ENCODE measurements at regions not wholly inside any gene's neighbourhood (a gene's known extent, or its start where the extent isn't known, plus 50 kb on each side); places are given as distances from the start of the nearest gene placed in this dataset.

DNA sequence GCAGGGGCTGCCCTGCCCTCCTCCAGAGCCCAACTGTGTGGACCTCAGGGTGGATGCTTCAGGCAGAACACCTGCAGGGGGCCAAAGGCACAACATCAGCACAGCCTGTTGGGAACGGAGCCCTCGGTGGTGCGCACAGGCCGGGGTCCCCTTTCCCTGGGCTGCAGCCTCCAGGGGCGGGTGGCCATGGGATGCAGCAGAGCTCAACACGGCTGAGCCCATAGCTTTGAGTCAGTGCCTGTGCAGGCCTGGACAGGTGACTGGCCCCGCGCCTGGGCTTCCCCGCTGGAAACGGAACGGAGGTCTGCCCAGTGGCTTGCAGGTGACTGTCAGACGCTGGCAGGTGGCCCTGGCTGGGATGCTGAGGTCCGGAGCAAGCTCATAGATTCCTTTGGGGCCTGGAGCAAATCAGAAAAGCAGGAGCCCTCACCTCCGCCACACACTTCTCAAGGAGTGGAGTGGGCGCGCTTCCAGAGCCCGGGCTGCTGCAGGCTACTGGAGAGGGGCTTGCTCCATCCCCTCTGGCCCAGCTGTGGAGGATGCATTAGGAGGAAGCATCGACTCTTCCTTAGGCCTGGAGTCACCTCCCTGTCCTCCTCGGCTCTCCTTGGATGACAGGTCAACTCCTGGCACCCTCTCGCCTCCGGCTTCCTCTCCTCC is 69.8 kb upstream of the RNU6ATAC start:
- Histone ChIP-seq H3K36me3 (no peaks in the 10 kb centered on the region), H3K4me1 (no peaks in the 10 kb centered on the region), H3K27me3 (peaks cover 55% of the 10 kb centered on the region), H3K27ac (no peak overlapping the region), H3K9me3 (replicated peaks) (no peaks in the 10 kb centered on the region), H3K4me3 (no peak overlapping the region)
- DNase-seq, result no peak

DNA sequence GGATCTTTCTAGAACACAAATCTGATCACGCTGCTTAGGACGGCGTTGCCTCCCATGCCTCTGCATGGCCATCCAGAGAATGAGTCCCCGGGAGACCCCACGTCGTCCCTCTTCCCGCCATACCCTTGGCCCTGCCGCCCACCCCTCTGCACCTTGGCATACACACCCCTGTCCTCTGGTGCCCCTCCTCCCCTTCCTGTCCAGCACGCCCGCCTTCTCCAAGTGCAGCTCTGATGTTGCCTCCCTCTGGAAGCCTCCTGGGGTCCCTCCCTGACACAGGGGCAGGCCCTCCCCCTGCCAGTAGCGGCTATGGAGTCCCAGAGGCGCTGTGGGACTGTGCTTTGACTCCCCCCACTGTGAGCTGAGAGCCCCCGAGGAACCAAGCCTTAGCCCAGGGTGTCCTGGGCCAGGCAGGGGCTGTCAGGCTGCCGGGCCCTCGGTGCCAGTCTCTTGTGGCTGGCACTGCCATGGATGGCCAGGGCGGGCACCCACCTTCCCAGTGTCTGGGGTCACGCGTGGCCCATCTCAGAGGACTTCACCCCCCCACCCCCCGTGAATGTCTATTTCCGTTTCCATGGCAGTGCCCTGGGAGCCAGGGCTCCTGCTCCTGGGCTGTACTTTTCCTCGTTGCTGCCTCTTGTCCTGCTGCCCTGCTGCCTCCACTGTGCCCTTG is 70.5 kb upstream of the RNU6ATAC start:
- H3K36me3 ChIP-seq, result no peaks in the 10 kb centered on the region
- DNase-seq, result no peak
- no peaks in the 10 kb centered on the region for H3K9me3 ChIP-seq (replicated peaks)
- no peak overlapping the region for H3K27ac ChIP-seq
- H3K4me1 ChIP-seq, result no peaks in the 10 kb centered on the region
- H3K4me3 ChIP-seq, result no peak overlapping the region
- H3K27me3 ChIP-seq, result peaks cover 55% of the 10 kb centered on the region

DNA sequence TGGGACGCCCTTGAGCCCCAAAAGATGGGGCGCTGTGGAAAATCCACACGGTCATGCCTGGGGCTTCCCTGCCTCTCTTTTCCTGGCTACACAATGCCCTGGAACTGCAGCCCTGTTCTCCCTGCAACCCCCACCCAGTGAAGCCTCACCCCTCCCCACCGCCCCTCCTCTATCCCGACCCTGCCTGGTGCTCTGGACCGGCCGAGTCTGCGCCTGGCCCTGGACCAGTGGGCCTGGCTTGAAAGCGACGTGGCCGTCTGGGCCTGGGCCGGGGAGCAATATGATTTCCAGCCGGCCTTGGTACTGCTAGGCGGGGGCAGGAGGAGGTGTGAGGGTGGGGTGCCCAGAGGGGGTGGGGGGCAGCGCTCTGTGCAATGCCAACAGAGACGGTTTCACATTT is 71.0 kb upstream of the RNU6ATAC start:
- peaks cover 55% of the 10 kb centered on the region for H3K27me3 ChIP-seq
- H3K4me1 ChIP-seq, result no peaks in the 10 kb centered on the region
- DNase-seq, result no peak
- no peak overlapping the region for H3K27ac ChIP-seq
- no peak overlapping the region for H3K4me3 ChIP-seq
- H3K36me3 ChIP-seq, result no peaks in the 10 kb centered on the region
- no peaks in the 10 kb centered on the region for H3K9me3 ChIP-seq (replicated peaks)

DNA sequence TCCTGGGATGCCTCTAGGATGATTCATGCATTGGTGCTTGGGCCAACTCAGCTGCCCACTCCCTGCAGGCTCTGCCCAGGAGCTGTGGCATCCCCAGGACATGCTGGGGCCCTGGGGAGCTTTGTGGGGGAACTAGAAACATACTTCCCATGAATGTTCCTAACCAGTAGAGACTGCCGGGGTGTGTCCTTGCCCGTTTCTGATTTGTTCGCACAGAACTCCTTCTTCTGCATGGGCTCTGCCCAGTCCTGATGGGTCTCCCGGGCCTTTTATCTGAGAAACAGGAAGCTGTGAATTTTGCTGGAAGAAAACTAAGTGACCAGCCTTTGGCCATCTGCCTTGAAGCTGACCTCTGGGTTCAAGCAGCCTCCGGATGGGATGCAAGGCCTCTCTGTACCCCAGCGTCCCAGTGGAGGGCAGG is 71.6 kb upstream of the RNU6ATAC start:
- no peak overlapping the region for H3K27ac ChIP-seq
- H3K36me3 ChIP-seq, result no peaks in the 10 kb centered on the region
- H3K9me3 ChIP-seq (replicated peaks), result no peaks in the 10 kb centered on the region
- no peak overlapping the region for H3K4me3 ChIP-seq
- DNase-seq, result no peak
- peaks cover 53% of the 10 kb centered on the region for H3K27me3 ChIP-seq
- H3K4me1 ChIP-seq, result no peaks in the 10 kb centered on the region

DNA sequence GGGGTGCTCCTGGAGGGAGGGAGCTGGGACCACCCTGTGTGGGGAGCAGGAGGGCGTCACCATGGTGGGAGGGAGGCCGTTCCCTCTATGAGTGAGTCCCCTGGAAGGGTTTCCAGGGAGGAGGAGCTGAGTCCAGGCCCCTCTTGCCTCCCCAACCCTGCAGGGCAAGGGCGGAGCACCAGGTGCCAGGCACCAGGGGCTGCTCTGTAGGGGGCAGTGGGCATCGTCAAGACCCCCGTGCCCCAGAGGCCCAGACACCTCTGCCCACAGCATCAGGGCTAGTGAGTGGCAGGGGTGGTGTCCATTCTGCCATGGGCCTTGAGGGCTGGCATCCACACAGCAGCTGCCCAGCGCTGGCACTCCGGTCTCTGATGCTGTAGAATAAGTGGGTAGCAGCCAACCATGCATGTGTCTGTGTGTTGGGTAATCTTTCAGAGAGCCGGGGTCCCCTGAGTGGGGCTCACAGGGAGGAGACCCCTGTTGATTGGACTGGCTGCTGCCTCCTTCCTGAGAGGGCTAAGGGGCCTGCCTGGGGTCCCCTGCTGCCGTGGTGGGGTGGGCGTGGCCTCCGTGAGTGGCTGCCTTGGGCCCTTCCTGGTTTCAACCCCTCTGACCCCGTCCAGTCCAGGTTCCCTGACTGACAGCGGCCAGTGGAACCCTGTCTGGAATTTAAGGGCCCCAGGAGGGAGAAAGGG is 72.7 kb upstream of the RNU6ATAC start:
- Histone ChIP-seq H3K27ac (no peak overlapping the region), H3K36me3 (no peaks in the 10 kb centered on the region), H3K4me1 (no peaks in the 10 kb centered on the region), H3K27me3 (peaks cover 48% of the 10 kb centered on the region), H3K4me3 (no peak overlapping the region), H3K9me3 (replicated peaks) (no peaks in the 10 kb centered on the region)
- DNase-seq, result no peak

DNA sequence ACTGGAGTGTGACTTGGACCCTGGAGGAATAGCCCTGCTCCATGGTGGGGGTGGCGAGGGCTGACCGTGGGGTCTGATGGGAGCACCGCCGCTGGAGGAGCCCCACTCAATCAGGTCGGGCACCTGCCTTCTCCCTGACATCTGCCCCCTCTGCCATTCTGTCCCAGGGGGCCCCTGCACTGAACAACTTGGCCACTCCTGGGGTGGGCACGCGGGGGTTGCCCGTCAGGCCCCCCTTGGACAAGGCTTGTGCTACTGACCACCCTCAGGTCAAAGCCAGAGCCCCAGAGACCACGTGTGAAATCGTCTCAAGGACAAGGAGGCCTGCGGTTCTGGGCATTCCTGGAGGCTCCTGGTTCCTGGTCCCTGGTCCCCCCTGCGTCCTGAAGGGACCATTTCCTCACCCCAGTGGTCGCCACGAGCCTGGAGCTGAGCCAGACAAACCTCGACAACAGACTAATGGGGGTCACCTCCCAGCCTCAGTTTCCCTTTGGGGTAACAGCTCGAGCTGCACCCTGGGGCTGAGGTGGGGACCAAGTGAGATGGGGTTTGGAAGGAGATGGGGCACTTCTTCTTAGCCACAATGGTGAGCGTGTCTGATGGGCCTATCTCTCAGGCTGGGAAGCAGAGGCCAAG is 73.4 kb upstream of the RNU6ATAC start:
- Histone ChIP-seq H3K27me3 (peaks cover 42% of the 10 kb centered on the region), H3K36me3 (no peaks in the 10 kb centered on the region), H3K9me3 (replicated peaks) (no peaks in the 10 kb centered on the region), H3K4me1 (no peaks in the 10 kb centered on the region), H3K4me3 (no peak overlapping the region), H3K27ac (no peak overlapping the region)
- no peak for DNase-seq

DNA sequence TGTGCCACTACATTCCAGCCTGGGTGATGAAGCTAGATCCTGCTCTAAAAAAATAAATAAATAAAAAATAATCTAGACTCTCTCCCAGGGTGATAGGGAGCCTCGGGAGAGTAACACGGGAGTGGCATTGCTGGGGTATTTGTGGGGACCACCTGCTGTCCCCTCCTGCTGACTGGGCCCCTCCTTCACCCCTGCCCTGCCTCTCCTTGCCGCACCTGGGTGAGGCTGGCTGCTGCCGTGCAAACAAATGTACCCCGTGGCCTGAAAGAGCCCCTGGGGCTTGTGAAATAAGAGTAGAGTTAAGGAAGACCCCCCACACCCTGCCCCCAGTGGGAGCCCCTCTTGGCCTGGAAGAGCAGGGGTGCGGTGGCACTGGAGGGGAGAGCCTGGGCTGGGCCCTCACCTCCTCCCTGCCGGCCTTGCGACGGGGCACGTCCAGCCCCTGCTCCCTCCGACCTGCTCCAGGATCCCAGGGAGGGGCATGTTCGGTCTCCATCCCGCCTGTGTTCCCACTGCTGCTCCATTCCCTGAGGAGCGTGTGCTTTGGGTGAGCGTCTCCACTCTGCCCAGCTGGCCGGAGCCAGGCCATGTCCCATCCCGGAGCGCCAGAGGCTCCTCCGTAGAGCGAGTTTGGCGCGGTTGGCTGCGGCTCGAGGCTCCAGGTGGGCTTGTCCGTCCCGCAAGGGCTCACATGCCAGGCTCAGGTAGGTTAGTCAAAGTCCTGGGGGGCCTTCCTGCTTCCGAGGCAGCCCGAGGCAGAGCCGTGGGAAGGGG is 75.0 kb upstream of the RNU6ATAC start:
- no peak overlapping the region for H3K27ac ChIP-seq
- no peak for DNase-seq
- H3K27me3 ChIP-seq, result peaks cover 32% of the 10 kb centered on the region
- no peaks in the 10 kb centered on the region for H3K36me3 ChIP-seq
- no peaks in the 10 kb centered on the region for H3K4me1 ChIP-seq
- H3K9me3 ChIP-seq (replicated peaks), result no peaks in the 10 kb centered on the region
- no peak overlapping the region for H3K4me3 ChIP-seq

DNA sequence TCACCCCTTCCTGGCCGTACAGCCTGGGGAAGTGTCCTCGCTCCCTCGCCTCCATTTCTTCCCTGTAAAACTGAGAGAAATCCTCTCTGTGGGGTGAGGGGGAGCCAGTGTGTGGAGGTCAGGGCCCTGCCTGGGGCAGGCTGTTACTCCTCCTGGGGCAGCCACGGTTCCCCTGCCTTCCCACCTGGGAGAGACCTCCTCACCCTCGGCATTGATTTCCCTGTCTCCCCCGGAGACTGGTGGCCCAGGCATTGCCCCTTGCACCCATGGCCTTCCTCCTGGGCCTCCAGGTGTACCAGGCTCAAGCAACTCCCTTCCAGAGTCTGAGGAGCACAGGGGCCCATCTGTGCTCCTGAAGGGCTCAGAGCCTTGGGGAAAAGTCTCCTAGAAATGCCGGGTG is 75.6 kb upstream of the RNU6ATAC start:
- DNase-seq, result no peak
- Histone ChIP-seq H3K27ac (no peak overlapping the region), H3K4me3 (no peak overlapping the region), H3K9me3 (replicated peaks) (no peaks in the 10 kb centered on the region), H3K27me3 (peaks cover 31% of the 10 kb centered on the region), H3K4me1 (no peaks in the 10 kb centered on the region), H3K36me3 (no peaks in the 10 kb centered on the region)

DNA sequence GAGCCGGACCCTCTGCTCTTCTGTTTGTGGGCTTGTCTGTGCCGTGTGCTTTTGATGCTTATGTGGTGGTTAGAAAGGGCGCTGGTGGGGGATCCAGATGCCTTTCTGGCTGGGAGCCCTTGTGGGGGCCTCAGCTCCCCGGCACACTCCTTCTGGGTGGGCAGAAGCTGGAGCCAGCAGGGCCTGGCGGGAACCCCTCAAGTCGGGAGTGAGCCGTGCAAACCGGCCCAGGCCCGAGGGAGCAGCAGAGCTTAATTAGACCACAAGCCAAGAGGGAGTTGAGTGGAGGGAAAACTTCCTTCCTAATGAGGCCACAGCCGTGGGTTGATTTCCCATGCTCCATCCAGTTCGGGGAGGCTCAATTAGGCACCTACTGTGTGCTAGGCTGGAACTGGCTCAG is 76.0 kb upstream of the RNU6ATAC start:
- no peaks in the 10 kb centered on the region for H3K9me3 ChIP-seq (replicated peaks)
- H3K27ac ChIP-seq, result no peak overlapping the region
- H3K4me1 ChIP-seq, result no peaks in the 10 kb centered on the region
- peaks cover 31% of the 10 kb centered on the region for H3K27me3 ChIP-seq
- no peak overlapping the region for H3K4me3 ChIP-seq
- no peaks in the 10 kb centered on the region for H3K36me3 ChIP-seq
- no peak for DNase-seq

DNA sequence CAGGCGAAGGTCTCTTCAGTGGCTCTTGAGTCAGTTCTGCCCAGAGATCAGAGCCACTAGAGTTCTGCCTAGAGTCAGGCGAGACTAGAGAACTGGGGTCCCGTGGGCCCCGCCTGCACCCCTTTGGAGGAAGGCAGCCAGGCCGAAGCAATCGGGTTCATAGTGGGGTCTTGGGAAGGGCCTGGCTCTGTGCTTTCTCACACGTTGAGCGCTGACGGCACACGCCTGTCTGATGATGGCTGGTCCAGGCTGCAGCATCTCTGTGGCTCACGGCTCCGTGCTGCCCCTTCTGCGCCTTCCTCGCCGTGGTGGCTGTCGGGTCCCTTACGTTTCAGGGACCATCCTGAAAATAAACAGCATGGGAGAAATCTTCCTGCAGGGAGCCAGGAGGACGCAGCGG is 78.3 kb upstream of the RNU6ATAC start:
- H3K36me3 ChIP-seq, result no peaks in the 10 kb centered on the region
- peaks cover 1% of the 10 kb centered on the region; the same call in 1 of the 2 replicates for H3K9me3 ChIP-seq (replicated peaks)
- peaks cover 29% of the 10 kb centered on the region for H3K27me3 ChIP-seq
- no peak for DNase-seq
- no peak overlapping the region for H3K4me3 ChIP-seq
- no peaks in the 10 kb centered on the region for H3K4me1 ChIP-seq
- no peak overlapping the region for H3K27ac ChIP-seq

DNA sequence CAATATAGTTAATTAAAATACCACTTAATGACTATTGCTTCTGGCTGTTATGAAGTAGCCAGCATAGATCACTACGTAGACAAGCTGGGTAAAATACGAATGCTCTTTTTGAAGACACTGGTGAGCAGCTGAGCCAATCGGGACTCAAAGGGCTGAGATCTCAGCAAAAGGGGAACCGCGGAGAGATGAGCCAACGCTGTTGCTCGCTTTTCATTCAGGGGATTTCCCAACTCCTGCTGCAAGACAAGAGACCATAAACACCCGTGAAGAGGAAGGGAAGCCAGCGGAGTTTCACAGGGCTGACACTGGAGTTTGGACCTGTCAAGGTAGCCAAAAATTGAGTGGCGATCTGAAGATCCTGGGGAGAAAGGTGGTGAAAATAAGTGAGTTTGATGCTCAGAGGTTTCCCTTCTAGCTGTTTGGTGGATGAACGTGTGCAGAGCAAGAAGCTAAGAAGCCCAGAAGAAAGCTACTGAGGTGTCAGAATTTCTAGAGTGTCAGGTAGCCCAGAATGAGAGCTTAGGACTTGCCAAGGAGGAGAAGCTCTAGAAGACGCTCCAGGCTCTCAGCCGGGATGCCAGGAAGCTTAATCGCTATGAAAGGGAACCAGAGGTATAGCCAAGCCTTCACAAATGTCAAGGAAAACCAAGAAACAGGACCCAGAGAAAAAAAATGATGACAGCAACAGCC is 79.6 kb upstream of the RNU6ATAC start:
- H3K4me3 ChIP-seq, result no peak overlapping the region
- H3K27ac ChIP-seq, result no peak overlapping the region
- H3K36me3 ChIP-seq, result no peaks in the 10 kb centered on the region
- no peak for DNase-seq
- peaks cover 25% of the 10 kb centered on the region for H3K27me3 ChIP-seq
- H3K9me3 ChIP-seq (replicated peaks), result peaks cover 7% of the 10 kb centered on the region; the same call in 1 of the 2 replicates
- H3K4me1 ChIP-seq, result no peaks in the 10 kb centered on the region

DNA sequence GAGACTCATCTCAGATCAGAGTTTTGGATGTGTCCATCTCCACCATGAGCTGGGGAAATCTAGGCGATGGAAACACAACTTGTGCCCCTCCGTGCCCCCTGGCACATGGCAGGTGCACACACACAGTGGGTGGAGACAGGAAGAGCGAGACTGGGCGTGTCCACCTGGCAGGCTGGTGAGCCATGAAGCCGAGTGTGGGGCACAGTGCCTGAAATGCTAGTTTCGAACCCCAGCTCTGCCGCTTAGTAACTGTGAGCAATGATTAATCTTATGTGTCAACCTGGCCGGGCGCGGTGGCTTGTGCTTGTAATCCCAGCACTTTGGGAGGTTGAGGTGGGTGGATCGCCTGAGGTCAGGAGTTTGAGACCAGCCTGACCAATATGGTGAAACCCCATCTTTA is 80.8 kb upstream of the RNU6ATAC start:
- Histone ChIP-seq H3K27ac (no peak overlapping the region), H3K27me3 (peaks cover 14% of the 10 kb centered on the region), H3K36me3 (no peaks in the 10 kb centered on the region), H3K9me3 (replicated peaks) (peaks cover 7% of the 10 kb centered on the region; the same call in 1 of the 2 replicates), H3K4me3 (no peak overlapping the region), H3K4me1 (no peaks in the 10 kb centered on the region)
- DNase-seq, result no peak

DNA sequence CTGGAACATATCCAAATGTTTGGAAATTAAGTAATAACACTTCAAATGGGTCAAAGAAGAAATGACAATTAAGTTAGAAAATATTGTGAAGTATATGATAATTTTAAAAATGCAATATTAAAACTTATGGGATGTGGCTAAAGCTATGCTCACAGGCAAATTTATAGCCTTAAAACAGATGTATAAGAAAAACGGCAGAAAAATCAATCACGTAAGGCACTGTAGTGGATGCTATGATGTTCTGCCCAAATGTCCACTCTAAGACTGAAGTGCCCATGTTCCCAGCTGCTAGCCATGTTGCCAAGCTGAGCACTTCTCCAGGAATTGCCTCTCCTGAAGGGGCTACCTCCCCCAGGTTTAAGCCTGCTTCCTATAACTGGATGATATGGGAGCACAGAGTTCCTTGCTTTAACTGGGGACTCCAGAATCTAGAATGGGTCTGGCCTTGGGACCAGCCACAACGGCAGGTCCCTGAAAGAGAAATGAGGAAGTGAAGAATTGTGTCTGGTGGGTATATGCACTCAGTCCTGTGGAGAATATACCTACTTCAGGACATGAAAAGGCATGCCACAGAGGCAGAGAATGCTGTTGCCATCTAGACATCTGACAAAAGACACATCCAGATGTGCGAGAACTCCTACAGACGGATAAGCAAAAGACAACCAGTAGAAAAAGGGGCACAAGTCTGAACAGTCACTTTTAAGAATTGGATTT is 78.2 kb upstream of the RXRA start:
- Histone ChIP-seq H3K27me3 (peaks cover 5% of the 10 kb centered on the region; the same call in 1 of the 2 replicates), H3K27ac (no peak overlapping the region), H3K36me3 (no peaks in the 10 kb centered on the region), H3K4me1 (peaks cover 14% of the 10 kb centered on the region), H3K9me3 (replicated peaks) (peaks cover 7% of the 10 kb centered on the region; the same call in 1 of the 2 replicates), H3K4me3 (no peak overlapping the region)
- DNase-seq, result no peak

Data from SJCRH30 (cell line).